ENCODE measurements at regions not wholly inside any gene's neighbourhood (a gene's known extent, or its start where the extent isn't known, plus 50 kb on each side); places are given as distances from the start of the nearest gene placed in this dataset.
"Not testable (repeated sequence)": the region's sequence is repeated elsewhere in the genome, so short reads cannot be mapped to it uniquely, and the experiment has no call there.

GRCh38 chr2:220590476-220590875, 963.0 kb downstream of the SLC4A3 start:
- intact Hi-C loops (cut with DNase I), result no loop called here
- TF ChIP-seq POLR2A (IDR thresholded peaks at IDR 0.05), result no peak
- TF ChIP-seq, protein P1, sequence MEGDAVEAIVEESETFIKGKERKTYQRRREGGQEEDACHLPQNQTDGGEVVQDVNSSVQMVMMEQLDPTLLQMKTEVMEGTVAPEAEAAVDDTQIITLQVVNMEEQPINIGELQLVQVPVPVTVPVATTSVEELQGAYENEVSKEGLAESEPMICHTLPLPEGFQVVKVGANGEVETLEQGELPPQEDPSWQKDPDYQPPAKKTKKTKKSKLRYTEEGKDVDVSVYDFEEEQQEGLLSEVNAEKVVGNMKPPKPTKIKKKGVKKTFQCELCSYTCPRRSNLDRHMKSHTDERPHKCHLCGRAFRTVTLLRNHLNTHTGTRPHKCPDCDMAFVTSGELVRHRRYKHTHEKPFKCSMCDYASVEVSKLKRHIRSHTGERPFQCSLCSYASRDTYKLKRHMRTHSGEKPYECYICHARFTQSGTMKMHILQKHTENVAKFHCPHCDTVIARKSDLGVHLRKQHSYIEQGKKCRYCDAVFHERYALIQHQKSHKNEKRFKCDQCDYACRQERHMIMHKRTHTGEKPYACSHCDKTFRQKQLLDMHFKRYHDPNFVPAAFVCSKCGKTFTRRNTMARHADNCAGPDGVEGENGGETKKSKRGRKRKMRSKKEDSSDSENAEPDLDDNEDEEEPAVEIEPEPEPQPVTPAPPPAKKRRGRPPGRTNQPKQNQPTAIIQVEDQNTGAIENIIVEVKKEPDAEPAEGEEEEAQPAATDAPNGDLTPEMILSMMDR (IDR thresholded peaks at IDR 0.05), result no peak
- no peaks in the 10 kb centered on the region for H3K9me3 ChIP-seq
- H3K27me3 ChIP-seq, result no peaks in the 10 kb centered on the region
- WGBS, 2 donors, result 97% methylated on average over 1 of the region's 1 CpG
- DNase-seq, result no peak
- no peaks in the 10 kb centered on the region for H3K36me3 ChIP-seq
- no peaks in the 10 kb centered on the region for H3K4me1 ChIP-seq
- no peak overlapping the region for H3K4me3 ChIP-seq (replicated peaks in 1 of 3)
- no peak overlapping the region for H3K27ac ChIP-seq

DNA sequence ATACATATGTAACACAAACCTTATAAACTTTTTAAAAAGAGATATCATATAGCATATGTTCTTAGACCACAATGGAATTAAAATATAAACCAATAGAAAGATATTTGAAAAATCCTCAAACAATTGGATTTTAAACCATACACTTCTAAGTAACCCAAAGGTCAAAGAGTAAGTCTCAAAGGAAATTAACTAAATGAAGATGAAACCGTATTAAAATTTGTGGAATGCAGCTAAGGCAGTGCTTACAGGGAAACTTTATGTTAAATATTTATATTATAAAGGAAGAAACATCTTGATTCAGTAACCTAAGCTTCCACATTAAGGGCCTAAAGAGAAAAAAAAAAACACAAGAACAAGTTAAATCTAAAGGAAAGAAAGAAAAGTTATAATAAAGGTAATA, 966.1 kb downstream of the SLC4A3 start:
- DNase-seq, result no peak
- Histone ChIP-seq H3K4me1 (no peaks in the 10 kb centered on the region), H3K36me3 (no peaks in the 10 kb centered on the region), H3K27ac (no peak overlapping the region), H3K9me3 (no peaks in the 10 kb centered on the region), H3K27me3 (no peaks in the 10 kb centered on the region), H3K4me3 (replicated peaks in 1 of 3) (no peak overlapping the region)
- no peak for TF ChIP-seq POLR2A (IDR thresholded peaks at IDR 0.05)
- TF ChIP-seq, protein P1 (IDR thresholded peaks at IDR 0.05), result no peak
- 79 to 86% methylated on average over 1 of the region's 1 CpG for WGBS, 2 donors
- intact Hi-C loops (cut with DNase I), result no loop called here

DNA sequence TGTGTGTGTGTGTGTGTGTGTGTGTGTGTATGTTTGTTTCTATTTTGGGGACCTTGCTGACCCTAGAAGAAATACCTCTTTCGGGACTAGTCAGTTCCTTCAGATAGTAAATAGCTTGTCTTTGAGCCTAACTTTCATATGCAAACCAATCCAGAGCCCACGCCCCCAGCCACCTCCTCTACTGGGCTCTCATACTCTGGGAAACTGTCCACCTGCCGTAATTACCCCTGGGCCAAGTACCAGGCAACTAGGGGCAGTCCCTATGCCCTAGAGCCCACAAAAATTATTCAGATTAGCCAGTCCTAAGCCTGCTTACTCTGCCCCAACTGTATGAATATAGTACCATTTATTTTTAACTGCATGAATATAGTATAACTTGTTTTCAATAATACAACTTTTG, 970.4 kb downstream of the EPHA4 start:
- H3K27ac ChIP-seq, result no peak overlapping the region
- H3K36me3 ChIP-seq, result no peaks in the 10 kb centered on the region
- no peaks in the 10 kb centered on the region for H3K27me3 ChIP-seq
- H3K9me3 ChIP-seq, result no peaks in the 10 kb centered on the region
- H3K4me1 ChIP-seq, result no peaks in the 10 kb centered on the region
- 76 to 78% methylated on average over 3 of the region's 3 CpGs for WGBS, 2 donors
- intact Hi-C loops (cut with DNase I), result no loop called here
- no peak overlapping the region for H3K4me3 ChIP-seq (replicated peaks in 1 of 3)
- DNase-seq, result no peak
- TF ChIP-seq, protein P1 (IDR thresholded peaks at IDR 0.05), result no peak
- TF ChIP-seq POLR2A (IDR thresholded peaks at IDR 0.05), result no peak

GRCh38 chr2:220613004-220613403, 959.1 kb downstream of the EPHA4 start:
- H3K36me3 ChIP-seq; DNase-seq; H3K27me3 ChIP-seq; H3K4me1 ChIP-seq; H3K27ac ChIP-seq; H3K4me3 ChIP-seq (replicated peaks in 1 of 3); intact Hi-C loops (cut with DNase I); H3K9me3 ChIP-seq: not testable (repeated sequence)
- 96 to 97% methylated on average over 8 of the region's 8 CpGs for WGBS, 2 donors

- Histone ChIP-seq H3K9me3 (no peaks in the 10 kb centered on the region), H3K4me3 (replicated peaks in 1 of 3) (no peak overlapping the region), H3K36me3 (no peaks in the 10 kb centered on the region), H3K27ac (no peak overlapping the region), H3K4me1 (no peaks in the 10 kb centered on the region), H3K27me3 (no peaks in the 10 kb centered on the region)
- DNase-seq, result no peak
- intact Hi-C loops (cut with DNase I), result no loop called here
- TF ChIP-seq POLR2A (IDR thresholded peaks at IDR 0.05), result no peak
- TF ChIP-seq, protein P1 (IDR thresholded peaks at IDR 0.05), result no peak
- WGBS, 2 donors, result 95 to 99% methylated on average over 1 of the region's 1 CpG
Observed at GRCh38 chr2:220614064-220614463, 958.0 kb downstream of the EPHA4 start.

Data from thyroid gland (tissue), 4 donors.